ENCODE measurements at regions not wholly inside any gene's neighbourhood (a gene's known extent, or its start where the extent isn't known, plus 50 kb on each side); places are given as distances from the start of the nearest gene placed in this dataset.
"Not testable (repeated sequence)": the region's sequence is repeated elsewhere in the genome, so short reads cannot be mapped to it uniquely, and the experiment has no call there.

DNA sequence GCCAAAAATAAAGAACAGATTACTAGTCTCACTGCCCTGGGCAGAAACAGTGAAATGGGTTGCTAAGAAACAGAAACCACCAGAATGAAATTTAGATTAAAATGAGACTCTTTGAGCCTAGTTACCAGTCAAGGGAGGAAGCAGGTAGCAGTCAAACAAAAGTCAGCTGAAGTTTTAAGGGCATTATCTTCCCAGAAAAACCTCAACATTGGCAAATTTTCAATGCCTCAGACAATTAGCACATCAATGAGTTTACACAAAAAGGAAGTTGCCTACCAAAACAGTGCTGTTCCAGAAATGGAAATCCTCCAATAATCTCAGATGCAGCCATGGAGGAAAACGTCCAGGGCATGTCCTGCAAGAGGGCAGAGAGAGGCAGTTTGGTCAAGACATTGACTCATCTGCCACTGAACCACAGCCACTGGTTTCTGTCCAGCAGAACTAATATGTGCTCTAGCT lies 399.7 kb upstream of the ADGRB3 start:
- no peaks in the 10 kb centered on the region for H3K4me1 ChIP-seq (ENCODE audit: control insufficient read depth, insufficient read depth, low read length)
- H3K4me3 ChIP-seq (ENCODE audit: low read length): no peak overlapping the region
- H3K27me3 ChIP-seq (replicated peaks; ENCODE audit: control insufficient read depth, insufficient read depth, low read length): no peaks in the 10 kb centered on the region
- H3K9ac ChIP-seq (ENCODE audit: low read length): no peak overlapping the region
- H3K9me3 ChIP-seq (ENCODE audit: control insufficient read depth, low read length): no peaks in the 10 kb centered on the region
- DNase-seq (ENCODE audit: low read depth): no peak
- H3K36me3 ChIP-seq (ENCODE audit: control insufficient read depth, insufficient read depth, low read length, severe bottlenecking): no peaks in the 10 kb centered on the region

DNA sequence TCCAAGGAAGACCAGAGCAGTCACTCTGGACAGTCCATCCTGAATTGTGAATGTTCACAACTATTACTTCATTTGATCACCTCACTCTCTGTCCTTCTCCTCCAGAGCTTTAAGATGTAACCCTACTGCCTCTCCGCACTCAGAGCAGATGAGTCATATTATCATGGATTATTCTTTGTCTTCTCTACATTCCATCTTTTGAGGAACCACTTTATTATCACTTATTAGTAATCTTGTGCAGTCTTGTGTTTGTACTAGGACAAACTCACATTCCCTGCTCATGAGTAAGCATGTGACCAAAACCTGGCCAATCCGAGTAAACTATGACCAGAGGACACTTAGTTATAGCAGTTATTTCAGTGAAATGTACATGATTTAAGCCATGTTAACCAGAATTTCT lies 401.5 kb upstream of the ADGRB3 start:
- Histone ChIP-seq H3K27me3 (replicated peaks; ENCODE audit: control insufficient read depth, insufficient read depth, low read length) (no peaks in the 10 kb centered on the region), H3K36me3 (ENCODE audit: control insufficient read depth, insufficient read depth, low read length, severe bottlenecking) (no peaks in the 10 kb centered on the region), H3K4me3 (ENCODE audit: low read length) (no peak overlapping the region)

DNA sequence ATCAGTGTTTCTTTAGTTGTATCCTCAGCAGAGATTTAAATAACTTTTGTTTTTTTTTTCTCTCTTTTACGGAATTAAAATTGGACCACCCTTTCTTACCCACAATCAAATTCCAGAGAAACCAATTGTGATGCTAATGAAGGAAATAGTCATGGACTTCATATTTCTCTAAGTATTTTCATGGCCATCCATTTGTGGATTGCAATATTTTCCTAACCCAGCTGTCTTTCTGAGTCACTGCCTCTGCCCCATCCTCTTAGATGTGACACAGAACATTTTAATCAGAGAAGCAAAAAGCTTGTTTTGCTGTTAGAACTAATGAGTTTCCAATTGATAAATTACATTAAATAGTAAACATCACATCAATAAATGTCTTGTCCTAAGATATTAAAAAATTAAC lies 405.5 kb upstream of the ADGRB3 start:
- no peaks in the 10 kb centered on the region for H3K4me1 ChIP-seq (ENCODE audit: control insufficient read depth, insufficient read depth, low read length)
- no peak for DNase-seq (ENCODE audit: low read depth)
- H3K9ac ChIP-seq (ENCODE audit: low read length): no peak overlapping the region
- no peaks in the 10 kb centered on the region for H3K36me3 ChIP-seq (ENCODE audit: control insufficient read depth, insufficient read depth, low read length, severe bottlenecking)
- no peaks in the 10 kb centered on the region for H3K9me3 ChIP-seq (ENCODE audit: control insufficient read depth, low read length)
- H3K27me3 ChIP-seq (replicated peaks; ENCODE audit: control insufficient read depth, insufficient read depth, low read length): no peaks in the 10 kb centered on the region
- H3K4me3 ChIP-seq (ENCODE audit: low read length): no peak overlapping the region

More for the DNA sequence above, 401.5 kb upstream of the ADGRB3 start:
- H3K9me3 ChIP-seq (ENCODE audit: control insufficient read depth, low read length): no peaks in the 10 kb centered on the region
- no peaks in the 10 kb centered on the region for H3K4me1 ChIP-seq (ENCODE audit: control insufficient read depth, insufficient read depth, low read length)
- peak; percentile 27 for DNase-seq (ENCODE audit: low read depth)
- no peak overlapping the region for H3K9ac ChIP-seq (ENCODE audit: low read length)

DNA sequence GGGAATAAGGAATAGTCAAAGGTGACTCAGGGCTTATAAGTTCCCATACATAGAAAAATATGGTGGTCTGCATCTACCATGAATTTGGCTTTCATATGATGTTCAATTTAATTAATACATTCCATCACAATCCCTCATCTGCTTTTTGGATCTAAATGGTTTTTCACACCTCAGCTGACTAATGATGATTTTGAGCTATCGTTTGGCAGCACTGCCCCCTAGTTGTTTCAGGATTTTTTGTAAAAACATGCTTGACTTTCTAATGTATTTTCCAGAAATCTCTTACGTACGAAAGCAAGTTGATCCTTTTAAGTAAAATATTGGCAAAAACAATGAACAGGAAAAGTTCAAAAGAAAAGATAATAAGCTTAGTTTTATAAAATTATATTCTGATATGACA lies 408.6 kb upstream of the ADGRB3 start:
- Histone ChIP-seq H3K9me3 (ENCODE audit: control insufficient read depth, low read length) (no peaks in the 10 kb centered on the region), H3K27me3 (replicated peaks; ENCODE audit: control insufficient read depth, insufficient read depth, low read length) (no peaks in the 10 kb centered on the region), H3K4me3 (ENCODE audit: low read length) (no peak overlapping the region), H3K36me3 (ENCODE audit: control insufficient read depth, insufficient read depth, low read length, severe bottlenecking) (no peaks in the 10 kb centered on the region), H3K4me1 (ENCODE audit: control insufficient read depth, insufficient read depth, low read length) (no peaks in the 10 kb centered on the region), H3K9ac (ENCODE audit: low read length) (no peak overlapping the region)
- peak; percentile 13 for DNase-seq (ENCODE audit: low read depth)

DNA sequence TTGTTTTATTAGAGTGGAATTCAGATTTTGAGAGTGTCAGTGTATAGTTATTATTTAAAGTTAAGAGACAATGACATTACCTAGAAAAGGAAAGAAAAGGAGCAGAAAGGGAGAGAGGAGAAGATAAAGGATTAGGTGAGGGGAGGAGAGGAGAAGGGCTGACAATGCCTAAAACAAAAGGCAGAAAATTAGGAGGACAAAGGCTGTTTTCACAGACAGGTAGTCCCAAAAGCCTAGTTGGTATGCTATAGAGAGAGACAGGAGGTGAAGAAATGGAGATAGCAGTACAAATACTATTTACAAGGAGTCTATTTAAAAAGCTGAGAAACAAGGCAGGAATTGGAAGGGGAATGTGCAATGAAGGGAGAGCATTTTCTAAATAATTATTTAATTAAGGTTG lies 409.4 kb upstream of the ADGRB3 start:
- Histone ChIP-seq H3K4me3 (ENCODE audit: low read length) (no peak overlapping the region), H3K4me1 (ENCODE audit: control insufficient read depth, insufficient read depth, low read length) (no peaks in the 10 kb centered on the region), H3K9ac (ENCODE audit: low read length) (no peak overlapping the region), H3K9me3 (ENCODE audit: control insufficient read depth, low read length) (no peaks in the 10 kb centered on the region), H3K27me3 (replicated peaks; ENCODE audit: control insufficient read depth, insufficient read depth, low read length) (no peaks in the 10 kb centered on the region), H3K36me3 (ENCODE audit: control insufficient read depth, insufficient read depth, low read length, severe bottlenecking) (no peaks in the 10 kb centered on the region)
- no peak for DNase-seq (ENCODE audit: low read depth)

DNA sequence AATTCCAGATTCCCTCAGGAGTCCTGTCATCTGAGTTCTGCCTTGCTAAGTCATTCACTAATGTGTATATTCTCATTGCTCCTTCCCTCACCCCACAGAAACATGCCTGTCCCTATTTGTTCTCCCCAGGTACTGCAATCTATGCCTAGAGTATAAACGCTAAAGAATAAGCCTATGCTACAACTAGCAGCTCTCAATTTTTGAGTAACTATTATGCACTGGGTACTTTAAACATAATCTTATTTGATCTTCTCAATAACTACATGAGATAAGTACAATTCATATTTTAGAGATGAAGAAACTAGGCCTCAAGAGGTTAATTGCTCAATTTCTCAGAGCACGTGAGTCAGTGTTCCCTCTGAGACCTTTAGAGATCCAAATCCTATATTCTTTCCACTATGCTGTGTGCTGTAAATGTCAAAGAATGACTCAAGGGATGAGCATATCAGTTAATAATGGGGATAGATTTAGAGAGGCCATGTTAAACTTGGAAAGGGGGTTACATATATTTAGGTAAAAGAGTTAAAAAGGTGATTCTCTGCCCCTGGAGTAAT lies 423.8 kb upstream of the ADGRB3 start:
- DNase-seq (ENCODE audit: low read depth): no peak
- Histone ChIP-seq H3K4me3 (ENCODE audit: low read length) (no peak overlapping the region), H3K36me3 (ENCODE audit: control insufficient read depth, insufficient read depth, low read length, severe bottlenecking) (no peaks in the 10 kb centered on the region), H3K4me1 (ENCODE audit: control insufficient read depth, insufficient read depth, low read length) (no peaks in the 10 kb centered on the region), H3K9me3 (ENCODE audit: control insufficient read depth, low read length) (peaks cover 4% of the 10 kb centered on the region), H3K27me3 (replicated peaks; ENCODE audit: control insufficient read depth, insufficient read depth, low read length) (no peaks in the 10 kb centered on the region), H3K9ac (ENCODE audit: low read length) (no peak overlapping the region)

DNA sequence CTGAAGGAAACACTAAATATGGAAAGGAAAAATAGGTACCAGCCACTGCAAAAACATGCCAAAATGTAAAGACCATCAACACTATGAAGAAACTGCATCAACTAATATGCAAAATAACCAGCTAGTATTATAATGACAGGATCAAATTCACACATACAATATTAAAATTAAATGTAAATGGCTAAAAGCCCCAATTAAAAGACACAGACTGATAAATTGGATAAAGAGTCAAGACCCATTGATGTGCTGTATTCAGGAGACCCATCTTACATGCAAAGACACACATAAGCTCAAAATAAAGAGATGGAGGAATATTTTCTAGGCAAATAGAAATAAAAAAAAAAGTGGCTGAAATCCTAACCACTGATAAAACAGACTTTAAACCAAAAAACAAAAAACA lies 427.5 kb upstream of the ADGRB3 start:
- not testable (repeated sequence) for H3K9ac ChIP-seq (ENCODE audit: low read length); H3K36me3 ChIP-seq (ENCODE audit: control insufficient read depth, insufficient read depth, low read length, severe bottlenecking); H3K9me3 ChIP-seq (ENCODE audit: control insufficient read depth, low read length); H3K27me3 ChIP-seq (replicated peaks; ENCODE audit: control insufficient read depth, insufficient read depth, low read length); H3K4me1 ChIP-seq (ENCODE audit: control insufficient read depth, insufficient read depth, low read length); H3K4me3 ChIP-seq (ENCODE audit: low read length); DNase-seq (ENCODE audit: low read depth)

DNA sequence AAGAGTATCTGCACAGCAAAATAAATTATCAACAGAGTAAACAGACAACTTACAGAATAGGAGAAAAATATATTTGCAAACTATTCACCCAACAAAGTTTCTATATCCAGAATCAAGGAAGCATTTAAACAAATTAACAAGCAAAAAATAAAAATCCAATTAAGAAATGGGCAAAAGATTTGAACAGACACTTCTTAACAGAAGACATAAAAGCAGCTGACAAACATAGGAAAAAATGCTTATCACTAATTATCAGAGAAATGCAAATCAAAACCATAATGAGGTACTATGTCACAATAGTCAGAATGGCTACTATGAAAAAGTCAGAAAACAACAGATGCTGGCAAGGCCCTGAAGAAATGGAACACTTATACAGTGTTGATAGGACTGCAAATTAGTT lies 434.2 kb upstream of the ADGRB3 start:
- peaks cover 3% of the 10 kb centered on the region for H3K9me3 ChIP-seq (ENCODE audit: control insufficient read depth, low read length)
- DNase-seq (ENCODE audit: low read depth): no peak

DNA sequence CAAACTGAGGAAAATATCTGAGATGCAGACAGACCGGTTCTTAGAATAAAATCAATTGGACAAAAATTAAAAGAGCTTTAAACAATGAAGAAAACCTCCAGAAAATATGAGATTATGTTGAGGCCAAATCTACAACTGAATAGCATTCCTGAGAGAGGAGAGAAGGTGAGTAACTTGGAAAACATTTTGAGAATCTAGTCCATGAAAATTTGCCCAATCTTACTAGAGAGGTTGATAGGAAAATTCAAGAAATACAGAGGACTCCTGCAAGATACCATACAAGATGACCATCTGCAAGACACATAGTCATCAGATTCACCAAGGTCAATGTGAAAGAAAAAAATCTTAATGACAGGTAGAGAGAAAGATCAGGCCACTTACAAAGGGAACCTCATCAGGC lies 437.7 kb upstream of the ADGRB3 start:
- H3K9me3 ChIP-seq (ENCODE audit: control insufficient read depth, low read length): peaks cover 3% of the 10 kb centered on the region
- H3K4me1 ChIP-seq (ENCODE audit: control insufficient read depth, insufficient read depth, low read length): no peaks in the 10 kb centered on the region
- DNase-seq (ENCODE audit: low read depth): peak; percentile 1
- H3K4me3 ChIP-seq (ENCODE audit: low read length): no peak overlapping the region
- H3K36me3 ChIP-seq (ENCODE audit: control insufficient read depth, insufficient read depth, low read length, severe bottlenecking): no peaks in the 10 kb centered on the region
- no peaks in the 10 kb centered on the region for H3K27me3 ChIP-seq (replicated peaks; ENCODE audit: control insufficient read depth, insufficient read depth, low read length)
- H3K9ac ChIP-seq (ENCODE audit: low read length): no peak overlapping the region

More for the DNA sequence above, 434.2 kb upstream of the ADGRB3 start:
- no peak overlapping the region for H3K4me3 ChIP-seq (ENCODE audit: low read length)
- H3K36me3 ChIP-seq (ENCODE audit: control insufficient read depth, insufficient read depth, low read length, severe bottlenecking): no peaks in the 10 kb centered on the region
- no peak overlapping the region for H3K9ac ChIP-seq (ENCODE audit: low read length)
- no peaks in the 10 kb centered on the region for H3K27me3 ChIP-seq (replicated peaks; ENCODE audit: control insufficient read depth, insufficient read depth, low read length)
- H3K4me1 ChIP-seq (ENCODE audit: control insufficient read depth, insufficient read depth, low read length): no peaks in the 10 kb centered on the region

DNA sequence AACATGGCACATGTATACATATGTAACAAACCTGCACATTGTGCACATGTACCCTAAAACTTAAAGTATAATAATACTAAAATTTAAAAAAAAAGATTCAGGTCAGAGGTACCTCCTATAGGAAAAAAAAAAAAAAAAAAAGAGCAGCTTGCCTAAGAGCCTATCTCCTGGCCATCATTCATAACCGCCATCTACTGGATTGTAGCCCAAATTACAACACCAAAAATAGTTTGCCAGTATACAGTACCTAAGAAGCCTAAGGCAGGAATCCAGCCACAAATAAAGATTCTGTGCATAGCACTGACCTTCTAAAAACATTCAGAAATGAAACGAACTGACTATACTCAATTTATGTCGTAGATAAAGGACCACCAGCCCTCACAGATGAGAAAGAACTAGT lies 438.4 kb upstream of the ADGRB3 start:
- Histone ChIP-seq H3K9ac (ENCODE audit: low read length) (no peak overlapping the region), H3K9me3 (ENCODE audit: control insufficient read depth, low read length) (peaks cover 3% of the 10 kb centered on the region), H3K4me3 (ENCODE audit: low read length) (no peak overlapping the region), H3K36me3 (ENCODE audit: control insufficient read depth, insufficient read depth, low read length, severe bottlenecking) (no peaks in the 10 kb centered on the region), H3K4me1 (ENCODE audit: control insufficient read depth, insufficient read depth, low read length) (no peaks in the 10 kb centered on the region), H3K27me3 (replicated peaks; ENCODE audit: control insufficient read depth, insufficient read depth, low read length) (no peaks in the 10 kb centered on the region)
- DNase-seq (ENCODE audit: low read depth): peak; percentile 3

DNA sequence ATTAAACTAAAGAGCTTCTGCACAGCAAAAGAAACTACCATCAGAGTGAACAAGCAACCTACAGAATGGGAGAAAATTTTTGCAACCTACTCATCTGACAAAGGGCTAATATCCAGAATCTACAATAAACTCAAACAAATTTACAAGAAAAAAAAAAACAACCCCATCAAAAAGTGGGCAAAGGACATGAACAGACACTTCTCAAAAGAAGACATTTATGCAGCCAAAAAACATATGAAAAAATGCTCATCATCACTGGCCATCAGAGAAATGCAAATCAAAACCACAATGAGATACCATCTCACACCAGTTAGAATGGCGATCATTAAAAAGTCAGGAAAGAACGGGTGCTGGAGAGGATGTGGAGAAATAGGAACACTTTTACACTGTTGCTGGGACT lies 439.3 kb upstream of the ADGRB3 start:
- not testable (repeated sequence) for H3K36me3 ChIP-seq (ENCODE audit: control insufficient read depth, insufficient read depth, low read length, severe bottlenecking); DNase-seq (ENCODE audit: low read depth); H3K4me3 ChIP-seq (ENCODE audit: low read length); H3K27me3 ChIP-seq (replicated peaks; ENCODE audit: control insufficient read depth, insufficient read depth, low read length); H3K9ac ChIP-seq (ENCODE audit: low read length); H3K4me1 ChIP-seq (ENCODE audit: control insufficient read depth, insufficient read depth, low read length); H3K9me3 ChIP-seq (ENCODE audit: control insufficient read depth, low read length)

DNA sequence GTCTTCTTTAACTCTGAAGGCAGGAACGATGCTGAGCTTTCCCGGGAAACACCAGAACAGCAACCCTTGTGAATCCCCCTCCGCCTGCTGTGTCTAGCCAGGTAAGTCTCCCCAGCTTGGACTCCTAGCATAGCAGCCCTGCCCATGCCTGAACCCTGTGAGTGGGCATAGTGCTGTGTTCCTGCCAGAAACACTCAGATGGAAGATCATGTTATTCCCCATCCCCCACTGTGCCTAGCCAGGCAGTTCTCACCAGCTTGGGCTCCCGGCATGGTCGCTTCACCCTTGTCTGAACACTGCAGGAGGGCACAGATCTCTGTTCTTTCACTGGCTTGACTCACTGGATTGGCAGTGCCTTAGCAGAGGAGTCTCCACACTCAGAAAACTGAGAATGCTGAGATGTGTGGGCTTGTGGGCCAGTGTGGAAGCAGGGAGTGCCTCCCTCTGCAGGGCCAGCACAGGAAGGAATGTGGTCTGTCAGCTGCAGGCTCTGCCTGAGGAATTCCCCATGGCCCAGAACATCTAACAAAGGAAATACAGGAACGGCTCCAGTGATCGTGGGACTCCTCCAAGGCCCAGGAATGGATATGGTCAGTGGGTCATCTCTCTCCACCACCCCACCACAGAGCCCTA lies 440.1 kb upstream of the ADGRB3 start:
- Histone ChIP-seq H3K9ac (ENCODE audit: low read length) (no peak overlapping the region), H3K9me3 (ENCODE audit: control insufficient read depth, low read length) (no peaks in the 10 kb centered on the region), H3K36me3 (ENCODE audit: control insufficient read depth, insufficient read depth, low read length, severe bottlenecking) (no peaks in the 10 kb centered on the region), H3K4me1 (ENCODE audit: control insufficient read depth, insufficient read depth, low read length) (no peaks in the 10 kb centered on the region), H3K4me3 (ENCODE audit: low read length) (no peak overlapping the region), H3K27me3 (replicated peaks; ENCODE audit: control insufficient read depth, insufficient read depth, low read length) (no peaks in the 10 kb centered on the region)
- no peak for DNase-seq (ENCODE audit: low read depth)
